ENCODE measurements at regions not wholly inside any gene's neighbourhood (a gene's known extent, or its start where the extent isn't known, plus 50 kb on each side); places are given as distances from the start of the nearest gene placed in this dataset.
A peak's percentile ranks its signal among the peaks of the same experiment; 100 is the strongest.

DNA sequence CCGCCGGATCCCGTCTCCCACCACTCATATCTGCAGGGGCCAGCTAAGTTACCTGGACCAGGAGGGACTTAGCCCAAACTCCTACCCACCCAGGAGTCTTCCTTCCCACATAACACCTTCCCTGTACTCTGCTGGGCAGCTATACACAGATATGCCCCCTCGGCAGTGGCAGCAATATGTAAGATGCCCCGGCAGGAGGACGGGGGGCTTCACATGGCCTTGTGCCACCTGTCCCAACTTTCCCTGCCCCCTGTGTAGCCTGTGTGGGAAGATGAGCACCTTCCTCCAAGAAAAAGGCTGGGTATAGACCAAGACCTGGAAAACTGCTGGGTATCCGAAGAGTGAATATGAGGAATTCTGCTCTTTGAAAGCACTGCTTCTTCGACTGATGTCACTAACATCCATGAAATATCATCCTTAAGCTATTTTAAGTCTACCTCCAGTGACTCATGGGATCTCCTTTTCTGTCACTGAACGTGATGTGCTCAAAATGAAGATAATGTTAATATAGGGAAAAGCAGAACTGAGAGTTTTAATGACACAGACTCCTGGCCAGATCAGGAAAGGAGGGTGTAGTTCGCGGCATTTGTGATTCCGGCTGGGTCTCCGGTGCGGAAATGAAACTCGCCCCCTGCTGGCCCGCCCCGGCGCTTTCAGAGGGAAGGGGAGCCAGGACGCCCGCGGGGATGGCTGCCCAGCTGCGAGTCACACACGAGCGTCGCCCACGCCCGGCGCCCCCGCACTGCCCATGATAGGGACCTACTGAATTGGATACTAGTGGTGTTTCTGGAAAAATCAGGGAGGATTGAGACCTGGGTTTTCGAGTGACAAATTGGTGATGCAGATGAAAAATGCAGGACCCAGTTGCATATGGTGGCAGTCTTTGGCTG is 256.9 kb upstream of the NFE2L3 start:
- no peaks in the 10 kb centered on the region for H3K9me3 ChIP-seq (replicated peaks)
- H3K27ac ChIP-seq (replicated peaks), result no peak overlapping the region
- H3K4me1 ChIP-seq, result peaks cover 8% of the 10 kb centered on the region
- peaks cover 55% of the 10 kb centered on the region for H3K27me3 ChIP-seq (ENCODE audit: low read depth)
- no peaks in the 10 kb centered on the region for H3K36me3 ChIP-seq
- TF ChIP-seq, protein P1, sequence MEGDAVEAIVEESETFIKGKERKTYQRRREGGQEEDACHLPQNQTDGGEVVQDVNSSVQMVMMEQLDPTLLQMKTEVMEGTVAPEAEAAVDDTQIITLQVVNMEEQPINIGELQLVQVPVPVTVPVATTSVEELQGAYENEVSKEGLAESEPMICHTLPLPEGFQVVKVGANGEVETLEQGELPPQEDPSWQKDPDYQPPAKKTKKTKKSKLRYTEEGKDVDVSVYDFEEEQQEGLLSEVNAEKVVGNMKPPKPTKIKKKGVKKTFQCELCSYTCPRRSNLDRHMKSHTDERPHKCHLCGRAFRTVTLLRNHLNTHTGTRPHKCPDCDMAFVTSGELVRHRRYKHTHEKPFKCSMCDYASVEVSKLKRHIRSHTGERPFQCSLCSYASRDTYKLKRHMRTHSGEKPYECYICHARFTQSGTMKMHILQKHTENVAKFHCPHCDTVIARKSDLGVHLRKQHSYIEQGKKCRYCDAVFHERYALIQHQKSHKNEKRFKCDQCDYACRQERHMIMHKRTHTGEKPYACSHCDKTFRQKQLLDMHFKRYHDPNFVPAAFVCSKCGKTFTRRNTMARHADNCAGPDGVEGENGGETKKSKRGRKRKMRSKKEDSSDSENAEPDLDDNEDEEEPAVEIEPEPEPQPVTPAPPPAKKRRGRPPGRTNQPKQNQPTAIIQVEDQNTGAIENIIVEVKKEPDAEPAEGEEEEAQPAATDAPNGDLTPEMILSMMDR (IDR thresholded peaks at IDR 0.05; ENCODE audit: borderline replicate concordance), result peak; percentile 76
- intact Hi-C loops (cut with micrococcal nuclease), result loop anchor here (5.0 kb wide), 1 partner anchor 472 kb away; no protein-coding TSS in a partner anchor
- H3K4me3 ChIP-seq, result peak overlapping the region; percentile 43
- peak; percentile 63 for DNase-seq

DNA sequence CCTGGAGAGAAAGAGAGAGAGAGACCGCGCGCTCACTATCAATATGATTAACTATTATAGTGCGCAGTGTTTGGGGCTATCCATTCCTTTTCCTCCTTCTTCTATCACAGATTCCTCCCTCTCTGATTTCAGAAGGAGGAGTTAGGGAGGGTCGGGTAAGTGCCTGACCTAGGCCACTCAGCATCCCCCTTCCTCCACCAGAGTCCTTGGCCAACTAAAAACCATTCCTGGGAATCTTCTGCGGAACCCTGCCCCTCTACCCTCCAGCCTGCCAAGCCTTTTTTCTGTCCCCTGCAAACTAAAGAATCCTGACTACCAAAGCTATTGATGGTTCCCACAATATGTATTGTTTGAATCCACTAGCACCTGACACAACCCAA is 256.2 kb upstream of the NFE2L3 start:
- Histone ChIP-seq H3K27ac (replicated peaks) (no peak overlapping the region), H3K4me1 (peaks cover 8% of the 10 kb centered on the region), H3K27me3 (ENCODE audit: low read depth) (peaks cover 54% of the 10 kb centered on the region), H3K4me3 (no peak overlapping the region), H3K36me3 (no peaks in the 10 kb centered on the region), H3K9me3 (replicated peaks) (no peaks in the 10 kb centered on the region)
- intact Hi-C loops (cut with micrococcal nuclease), result no loop called here
- TF ChIP-seq, protein P1 (IDR thresholded peaks at IDR 0.05; ENCODE audit: borderline replicate concordance), result no peak
- DNase-seq, result no peak

- H3K4me3 ChIP-seq, result no peak overlapping the region
- H3K27me3 ChIP-seq (ENCODE audit: low read depth), result peaks cover 54% of the 10 kb centered on the region
- no peak overlapping the region for H3K27ac ChIP-seq (replicated peaks)
- TF ChIP-seq, protein P1 (IDR thresholded peaks at IDR 0.05; ENCODE audit: borderline replicate concordance), result no peak
- DNase-seq, result no peak
- intact Hi-C loops (cut with micrococcal nuclease), result no loop called here
- peaks cover 8% of the 10 kb centered on the region for H3K4me1 ChIP-seq
- H3K36me3 ChIP-seq, result no peaks in the 10 kb centered on the region
- H3K9me3 ChIP-seq (replicated peaks), result no peaks in the 10 kb centered on the region
Measured at GRCh38 chr7:25897261-25897782, 254.7 kb upstream of the NFE2L3 start.

GRCh38 chr7:25900245-25900644 is 251.8 kb upstream of the NFE2L3 start:
- no peak overlapping the region for H3K27ac ChIP-seq (replicated peaks)
- no peak overlapping the region for H3K4me3 ChIP-seq
- no peaks in the 10 kb centered on the region for H3K9me3 ChIP-seq (replicated peaks)
- DNase-seq, result no peak
- TF ChIP-seq, protein P1 (IDR thresholded peaks at IDR 0.05; ENCODE audit: borderline replicate concordance), result no peak
- no peaks in the 10 kb centered on the region for H3K36me3 ChIP-seq
- intact Hi-C loops (cut with micrococcal nuclease), result loop anchor here (10.0 kb wide), 1 partner anchor 765 kb away; no protein-coding TSS in a partner anchor
- H3K4me1 ChIP-seq, result peaks cover 4% of the 10 kb centered on the region
- H3K27me3 ChIP-seq (ENCODE audit: low read depth), result peaks cover 51% of the 10 kb centered on the region

DNA sequence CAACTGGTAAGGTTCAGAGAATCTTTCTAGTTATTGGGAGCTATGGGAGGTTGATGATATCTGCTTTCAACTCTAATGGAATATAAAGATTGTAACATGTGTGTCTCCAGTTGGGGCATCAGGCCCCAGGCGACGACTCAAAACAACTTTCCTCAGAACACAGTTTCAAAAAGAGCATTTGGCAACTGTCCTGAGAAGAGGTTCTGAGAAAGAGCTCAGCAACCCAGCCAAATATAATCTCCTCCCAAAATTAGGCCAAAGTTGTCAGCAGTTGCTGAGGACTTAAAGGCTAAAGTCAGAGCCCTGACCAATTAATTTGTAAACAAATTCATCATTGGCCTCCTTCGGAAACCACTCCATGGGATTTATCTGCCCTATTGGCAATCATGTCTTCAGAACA is 251.1 kb upstream of the NFE2L3 start:
- intact Hi-C loops (cut with micrococcal nuclease), result loop anchor here (10.0 kb wide), 1 partner anchor 764 kb away; no protein-coding TSS in a partner anchor
- TF ChIP-seq, protein P1 (IDR thresholded peaks at IDR 0.05; ENCODE audit: borderline replicate concordance), result no peak

More for the DNA sequence above, 251.1 kb upstream of the NFE2L3 start:
- DNase-seq, result no peak
- Histone ChIP-seq H3K36me3 (no peaks in the 10 kb centered on the region), H3K4me3 (no peak overlapping the region), H3K27me3 (ENCODE audit: low read depth) (peaks cover 51% of the 10 kb centered on the region), H3K4me1 (no peaks in the 10 kb centered on the region), H3K27ac (replicated peaks) (no peak overlapping the region), H3K9me3 (replicated peaks) (no peaks in the 10 kb centered on the region)

Measured in left ventricle myocardium inferior (tissue), 1 donor.